GM12878 (cell line): ENCODE measurements at regions not wholly inside any gene's neighbourhood (a gene's known extent, or its start where the extent isn't known, plus 50 kb on each side); places are given as distances from the start of the nearest gene placed in this dataset.

ENCODE experiments used
- ATAC-seq: fragments of 200-7000 bp; cut with Tn5 transposase; 3 replicates; pipeline ENCODE4 v1.9.1; 2020; ENCODE audit warnings: mild to moderate bottlenecking, moderate library complexity
- BruUV-seq: library from RNA; stranded (reverse); fragments of 400-500 nt; replicated peaks from 2 replicates; lab custom pipeline; 2021; lab: Mats Ljungman, UMichigan
- CTCF ChIA-PET: fragments of 300-600 bp; sonication (Branson Sonifier 250); formaldehyde crosslinking; extraction: SDS; loops from one replicate; lab custom pipeline; 2021; ENCODE audit warnings: inconsistent platforms; lab: Yijun Ruan, JAX
- POLR2A ChIA-PET: fragments of 350-600 bp; formaldehyde crosslinking; extraction: SDS; loops from one replicate; lab custom pipeline; 2021; ENCODE audit warnings: inconsistent platforms; lab: Charles Lee
- RAD21 ChIA-PET: fragments of 300-600 bp; sonication (Branson Sonifier 250); formaldehyde crosslinking; loops from one replicate; lab custom pipeline; 2023; ENCODE audit warnings: antibody characterized with exemption; ENCODE audit not compliant: unreplicated experiment; lab: Charles Lee
- SMC1A ChIA-PET: fragments of 300-600 bp; sonication (Branson Sonifier 250); formaldehyde crosslinking; loops from one replicate; lab custom pipeline; 2023; ENCODE audit not compliant: unreplicated experiment, uncharacterized antibody; lab: Charles Lee
- DNase-seq: peaks from one replicate; pipeline ENCODE4 v3.0.0-alpha.2; 2011; ENCODE audit warnings: low read depth, low spot score
- FAIRE-seq: peaks from 3 replicates; lab custom pipeline; 2011; peaks lifted over from hg19 to GRCh38; lab: Jason Lieb, UNC
- H2AFZ ChIP-seq: 2 replicates; pipeline ENCODE4 v1.6.0; 2011; ENCODE audit warnings: low read depth, low read length, control low read depth; ENCODE audit not compliant: control insufficient read depth
- H3K27ac ChIP-seq: 2 replicates; pipeline ENCODE4 v1.5.1; 2011; ENCODE audit warnings: control low read depth; ENCODE audit not compliant: control insufficient read depth, insufficient read depth
- H3K27me3 ChIP-seq, 2 experiments: replicated peaks in 1 of 2; 2 replicates each; pipeline versions ENCODE4 v1.6.0 to v1.6.1; 2011; ENCODE audit warnings: low read length in 1 of 2; ENCODE audit not compliant: control insufficient read depth in 2 of 2, insufficient read depth in 2 of 2
- H3K36me3 ChIP-seq, 2 experiments: 2 replicates each; pipeline ENCODE4 v1.5.1; 2011; ENCODE audit warnings: low read length in 1 of 2; ENCODE audit not compliant: control insufficient read depth in 2 of 2, insufficient read depth in 2 of 2
- H3K4me1 ChIP-seq: 2 replicates; pipeline ENCODE4 v1.6.1; 2011; ENCODE audit warnings: mild to moderate bottlenecking, low read length, moderate library complexity, mixed read lengths; ENCODE audit not compliant: control insufficient read depth, insufficient read depth
- H3K4me2 ChIP-seq: 2 replicates; pipeline ENCODE4 v1.6.0; 2011; ENCODE audit warnings: control low read depth; ENCODE audit not compliant: control insufficient read depth, insufficient read depth
- H3K4me3 ChIP-seq: fragments of 200-600 bp; sonication (generic); 2 replicates; pipeline ENCODE4 v1.5.1; 2016
- H3K79me2 ChIP-seq: 2 replicates; pipeline ENCODE4 v1.6.0; 2011; ENCODE audit warnings: low read length; ENCODE audit not compliant: control insufficient read depth, insufficient read depth
- H3K9ac ChIP-seq: 2 replicates; pipeline ENCODE4 v1.8.0; 2011; ENCODE audit warnings: low read length, control low read depth, mixed read lengths; ENCODE audit not compliant: control insufficient read depth, insufficient read depth
- H3K9me3 ChIP-seq: replicated peaks from 3 replicates; pipeline ENCODE4 v1.5.1; 2011; ENCODE audit warnings: mild to moderate bottlenecking, low read length; ENCODE audit not compliant: control insufficient read depth, insufficient read depth
- H4K20me1 ChIP-seq: 2 replicates; pipeline ENCODE4 v1.6.0; 2011; ENCODE audit not compliant: control insufficient read depth, insufficient read depth
- BCLAF1 ChIP-seq: fragments of 450-650 bp; IDR thresholded peaks from 2 replicates; pipeline ENCODE4 v1.6.1; 2017; ENCODE audit warnings: antibody characterized with exemption, mild to moderate bottlenecking, moderate library complexity
- EED ChIP-seq: sonication (generic); IDR thresholded peaks from 2 replicates; pipeline ENCODE4 v1.6.1; 2016; ENCODE audit warnings: antibody characterized with exemption, low read depth
- FOS ChIP-seq: IDR thresholded peaks from 3 replicates; pipeline ENCODE4 v1.6.1; 2011; ENCODE audit warnings: borderline replicate concordance; ENCODE audit not compliant: insufficient read length; ENCODE audit errors: extremely low read depth
- HDAC6 ChIP-seq: fragments of 200-600 bp; sonication (generic); IDR thresholded peaks from one replicate; pipeline ENCODE4 v1.8.0; 2017; ENCODE audit warnings: antibody characterized with exemption; ENCODE audit not compliant: unreplicated experiment
- MXI1 ChIP-seq: fragments of 150-350 bp; IDR thresholded peaks from 2 replicates; pipeline ENCODE4 v1.6.1; 2011; ENCODE audit warnings: low read depth, mild to moderate bottlenecking, inconsistent platforms, low read length, improper control_type of control experiment
- MYB ChIP-seq: fragments of 150-350 bp; IDR thresholded peaks from 2 replicates; pipeline ENCODE4 v1.6.1; 2014; ENCODE audit warnings: mild to moderate bottlenecking, low read depth, low read length, borderline replicate concordance
- SIN3A ChIP-seq: IDR thresholded peaks from 2 replicates; pipeline ENCODE4 v1.6.1; 2012; ENCODE audit warnings: low read depth, low read length, improper control_type of control experiment
- SMARCA5 ChIP-seq: fragments of 450-650 bp; IDR thresholded peaks from 2 replicates; pipeline ENCODE4 v1.6.1; 2017; ENCODE audit warnings: mild to moderate bottlenecking
- SMC3 ChIP-seq: IDR thresholded peaks from 2 replicates; pipeline ENCODE4 v1.6.1; 2011; ENCODE audit warnings: low read length, improper control_type of control experiment, borderline replicate concordance
- TAF1 ChIP-seq: IDR thresholded peaks from 2 replicates; pipeline ENCODE4 v1.6.1; 2011; ENCODE audit warnings: mild to moderate bottlenecking, low read depth, low read length, borderline replicate concordance
- TARDBP ChIP-seq: IDR thresholded peaks from 2 replicates; pipeline ENCODE4 v1.6.1; 2016; ENCODE audit warnings: borderline replicate concordance
- ZNF592 ChIP-seq: fragments of 450-650 bp; IDR thresholded peaks from 2 replicates; pipeline ENCODE4 v1.6.1; 2017; ENCODE audit warnings: mild to moderate bottlenecking, moderate library complexity
- WGBS: methylation state at CpG from one replicate; pipeline ENCODE4 v1.1.6; 2016; ENCODE audit warnings: low lambda C conversion rate; ENCODE audit not compliant: insufficient replicate concordance, insufficient coverage; ENCODE audit errors: missing lambda C conversion rate; 5-methylcytosine and 5-hydroxymethylcytosine counted together
- in situ Hi-C: fragments of 300-500 bp; cut with MboI; formaldehyde crosslinking; loops from 9 replicates; pipeline ENCODE4 v1.14.3; 2018; ENCODE audit warnings: mixed read lengths
- intact Hi-C: fragments of 100-400 bp; cut with micrococcal nuclease; formaldehyde crosslinking; loops from one replicate; pipeline ENCODE4 v1.14.2; 2022; ENCODE audit not compliant: unreplicated experiment
- TF ChIP-seq, protein P1 (sequence below): fragments of 450-650 bp; IDR thresholded peaks from 2 replicates; pipeline ENCODE4 v1.6.1; 2017; ENCODE audit warnings: low read depth, mild to moderate bottlenecking, moderate library complexity
- TF ChIP-seq, protein P2 (sequence below): fragments of 450-650 bp; IDR thresholded peaks from 2 replicates; pipeline ENCODE4 v1.6.1; 2018; ENCODE audit warnings: mild to moderate bottlenecking, low read depth, moderate library complexity; ENCODE audit not compliant: partially characterized antibody

- H3K9me3 ChIP-seq, result no peaks in the 10 kb centered on the region
- BruUV-seq, result no TSS peak
- no peaks in the 10 kb centered on the region for H3K79me2 ChIP-seq
- RAD21 ChIA-PET, result no interaction called here
- no peaks in the 10 kb centered on the region for H4K20me1 ChIP-seq
- no peaks in the 10 kb centered on the region for H3K27me3 ChIP-seq
- no peak for DNase-seq
- no peak for FAIRE-seq
- CTCF ChIA-PET, result no interaction called here
- no peak overlapping the region for H2AFZ ChIP-seq
- no CpG with 5 or more reads among the region's 3 CpGs for WGBS
- SMC1A ChIA-PET, result no interaction called here
- intact Hi-C loops, result no loop called here
- no peak overlapping the region for H3K27ac ChIP-seq
- in situ Hi-C loops, result no loop called here
- POLR2A ChIA-PET, result no interaction called here
- H3K4me3 ChIP-seq, result no peak overlapping the region
- H3K4me1 ChIP-seq, result no peaks in the 10 kb centered on the region
- H3K9ac ChIP-seq, result no peak overlapping the region
- ATAC-seq, result no peak
- H3K36me3 ChIP-seq, result no peaks in the 10 kb centered on the region
- no peak overlapping the region for H3K4me2 ChIP-seq
- TF ChIP-seq SIN3A (no peak), TAF1 (no peak), EED (no peak), FOS (no peak), BCLAF1 (no peak), SMC3 (no peak), TARDBP (no peak), ZNF592 (no peak), HDAC6 (no peak), MYB (no peak), SMARCA5 (no peak), MXI1 (no peak)
- TF ChIP-seq, protein P1, sequence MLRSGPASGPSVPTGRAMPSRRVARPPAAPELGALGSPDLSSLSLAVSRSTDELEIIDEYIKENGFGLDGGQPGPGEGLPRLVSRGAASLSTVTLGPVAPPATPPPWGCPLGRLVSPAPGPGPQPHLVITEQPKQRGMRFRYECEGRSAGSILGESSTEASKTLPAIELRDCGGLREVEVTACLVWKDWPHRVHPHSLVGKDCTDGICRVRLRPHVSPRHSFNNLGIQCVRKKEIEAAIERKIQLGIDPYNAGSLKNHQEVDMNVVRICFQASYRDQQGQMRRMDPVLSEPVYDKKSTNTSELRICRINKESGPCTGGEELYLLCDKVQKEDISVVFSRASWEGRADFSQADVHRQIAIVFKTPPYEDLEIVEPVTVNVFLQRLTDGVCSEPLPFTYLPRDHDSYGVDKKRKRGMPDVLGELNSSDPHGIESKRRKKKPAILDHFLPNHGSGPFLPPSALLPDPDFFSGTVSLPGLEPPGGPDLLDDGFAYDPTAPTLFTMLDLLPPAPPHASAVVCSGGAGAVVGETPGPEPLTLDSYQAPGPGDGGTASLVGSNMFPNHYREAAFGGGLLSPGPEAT, result no peak
- TF ChIP-seq, protein P2, sequence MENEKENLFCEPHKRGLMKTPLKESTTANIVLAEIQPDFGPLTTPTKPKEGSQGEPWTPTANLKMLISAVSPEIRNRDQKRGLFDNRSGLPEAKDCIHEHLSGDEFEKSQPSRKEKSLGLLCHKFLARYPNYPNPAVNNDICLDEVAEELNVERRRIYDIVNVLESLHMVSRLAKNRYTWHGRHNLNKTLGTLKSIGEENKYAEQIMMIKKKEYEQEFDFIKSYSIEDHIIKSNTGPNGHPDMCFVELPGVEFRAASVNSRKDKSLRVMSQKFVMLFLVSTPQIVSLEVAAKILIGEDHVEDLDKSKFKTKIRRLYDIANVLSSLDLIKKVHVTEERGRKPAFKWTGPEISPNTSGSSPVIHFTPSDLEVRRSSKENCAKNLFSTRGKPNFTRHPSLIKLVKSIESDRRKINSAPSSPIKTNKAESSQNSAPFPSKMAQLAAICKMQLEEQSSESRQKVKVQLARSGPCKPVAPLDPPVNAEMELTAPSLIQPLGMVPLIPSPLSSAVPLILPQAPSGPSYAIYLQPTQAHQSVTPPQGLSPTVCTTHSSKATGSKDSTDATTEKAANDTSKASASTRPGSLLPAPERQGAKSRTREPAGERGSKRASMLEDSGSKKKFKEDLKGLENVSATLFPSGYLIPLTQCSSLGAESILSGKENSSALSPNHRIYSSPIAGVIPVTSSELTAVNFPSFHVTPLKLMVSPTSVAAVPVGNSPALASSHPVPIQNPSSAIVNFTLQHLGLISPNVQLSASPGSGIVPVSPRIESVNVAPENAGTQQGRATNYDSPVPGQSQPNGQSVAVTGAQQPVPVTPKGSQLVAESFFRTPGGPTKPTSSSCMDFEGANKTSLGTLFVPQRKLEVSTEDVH, result no peak
These were observed 735.0 kb downstream of the NLGN4Y start for GRCh38 chrY:15259286-15259685.
